Cardiac fibroblast (primary cell): ENCODE measurements at regions not wholly inside any gene's neighbourhood (a gene's known extent, or its start where the extent isn't known, plus 50 kb on each side); places are given as distances from the start of the nearest gene placed in this dataset.

ENCODE experiments used
- DNase-seq, 2 donors: peaks; one replicate each; pipeline versions ENCODE4 v3.0.0 to v3.0.0-alpha.2; 2010; ENCODE audit warnings: low read depth in 2 of 2
- H3K4me3 ChIP-seq, 2 donors: replicated peaks in 1 of 2; 1 replicate in 1 of 2; 2 replicates in 1 of 2; pipeline ENCODE4 v1.5.1; 2011; ENCODE audit warnings: low read depth in 2 of 2, low read length in 2 of 2, mild to moderate bottlenecking in 2 of 2, moderate library complexity in 1 of 2
- TF ChIP-seq, protein P1 (sequence below): IDR thresholded peaks from one replicate; pipeline ENCODE4 v1.5.1; 2011; ENCODE audit warnings: low read depth, mild to moderate bottlenecking, low read length, inconsistent platforms

- TF ChIP-seq, protein P1, sequence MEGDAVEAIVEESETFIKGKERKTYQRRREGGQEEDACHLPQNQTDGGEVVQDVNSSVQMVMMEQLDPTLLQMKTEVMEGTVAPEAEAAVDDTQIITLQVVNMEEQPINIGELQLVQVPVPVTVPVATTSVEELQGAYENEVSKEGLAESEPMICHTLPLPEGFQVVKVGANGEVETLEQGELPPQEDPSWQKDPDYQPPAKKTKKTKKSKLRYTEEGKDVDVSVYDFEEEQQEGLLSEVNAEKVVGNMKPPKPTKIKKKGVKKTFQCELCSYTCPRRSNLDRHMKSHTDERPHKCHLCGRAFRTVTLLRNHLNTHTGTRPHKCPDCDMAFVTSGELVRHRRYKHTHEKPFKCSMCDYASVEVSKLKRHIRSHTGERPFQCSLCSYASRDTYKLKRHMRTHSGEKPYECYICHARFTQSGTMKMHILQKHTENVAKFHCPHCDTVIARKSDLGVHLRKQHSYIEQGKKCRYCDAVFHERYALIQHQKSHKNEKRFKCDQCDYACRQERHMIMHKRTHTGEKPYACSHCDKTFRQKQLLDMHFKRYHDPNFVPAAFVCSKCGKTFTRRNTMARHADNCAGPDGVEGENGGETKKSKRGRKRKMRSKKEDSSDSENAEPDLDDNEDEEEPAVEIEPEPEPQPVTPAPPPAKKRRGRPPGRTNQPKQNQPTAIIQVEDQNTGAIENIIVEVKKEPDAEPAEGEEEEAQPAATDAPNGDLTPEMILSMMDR, result no peak
- no peak overlapping the region for H3K4me3 ChIP-seq
- no peak for DNase-seq
Observed at GRCh38 chr20:53695797-53696527, 102.3 kb upstream of the ZNF217 start.

GRCh38 chr20:53693262-53693871, 99.7 kb upstream of the ZNF217 start:
- no peak overlapping the region for H3K4me3 ChIP-seq
- no peak for DNase-seq
- TF ChIP-seq, protein P1, result no peak

DNA sequence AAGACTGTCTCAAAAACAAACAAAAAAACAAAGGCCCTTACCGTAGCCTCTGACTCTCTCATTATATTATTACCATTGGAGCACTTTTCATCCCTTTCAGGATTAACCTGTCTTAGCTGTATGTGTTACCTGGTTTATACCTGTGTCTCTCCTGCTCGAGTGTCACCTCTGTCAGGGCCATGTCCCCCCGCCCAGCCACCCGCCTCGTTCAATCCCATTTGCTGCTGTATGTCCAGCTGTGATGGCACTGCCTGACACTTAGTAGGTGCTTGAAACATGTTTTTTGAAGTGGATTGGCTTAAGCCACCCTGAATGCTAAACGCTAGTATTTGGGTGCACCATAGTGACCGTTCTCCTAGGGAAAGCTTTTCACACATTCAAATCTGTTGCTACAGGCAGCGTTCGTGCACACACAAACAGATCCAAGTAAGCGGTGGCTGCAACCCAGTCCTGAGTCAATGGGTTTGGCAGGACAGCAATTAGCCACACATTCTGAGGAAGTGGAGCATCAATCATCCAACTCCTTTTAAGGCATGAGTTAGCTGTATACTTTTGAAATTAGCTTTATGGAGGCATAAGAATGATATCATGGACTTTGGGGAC, 98.9 kb upstream of the ZNF217 start:
- DNase-seq, result peak; percentile 83 to 88
- H3K4me3 ChIP-seq, result no peak overlapping the region
- TF ChIP-seq, protein P1, result no peak

- H3K4me3 ChIP-seq, result no peak overlapping the region
- DNase-seq, result no peak
- TF ChIP-seq, protein P1, result no peak
Observed at GRCh38 chr20:53691811-53692192, 98.2 kb upstream of the ZNF217 start.

DNA sequence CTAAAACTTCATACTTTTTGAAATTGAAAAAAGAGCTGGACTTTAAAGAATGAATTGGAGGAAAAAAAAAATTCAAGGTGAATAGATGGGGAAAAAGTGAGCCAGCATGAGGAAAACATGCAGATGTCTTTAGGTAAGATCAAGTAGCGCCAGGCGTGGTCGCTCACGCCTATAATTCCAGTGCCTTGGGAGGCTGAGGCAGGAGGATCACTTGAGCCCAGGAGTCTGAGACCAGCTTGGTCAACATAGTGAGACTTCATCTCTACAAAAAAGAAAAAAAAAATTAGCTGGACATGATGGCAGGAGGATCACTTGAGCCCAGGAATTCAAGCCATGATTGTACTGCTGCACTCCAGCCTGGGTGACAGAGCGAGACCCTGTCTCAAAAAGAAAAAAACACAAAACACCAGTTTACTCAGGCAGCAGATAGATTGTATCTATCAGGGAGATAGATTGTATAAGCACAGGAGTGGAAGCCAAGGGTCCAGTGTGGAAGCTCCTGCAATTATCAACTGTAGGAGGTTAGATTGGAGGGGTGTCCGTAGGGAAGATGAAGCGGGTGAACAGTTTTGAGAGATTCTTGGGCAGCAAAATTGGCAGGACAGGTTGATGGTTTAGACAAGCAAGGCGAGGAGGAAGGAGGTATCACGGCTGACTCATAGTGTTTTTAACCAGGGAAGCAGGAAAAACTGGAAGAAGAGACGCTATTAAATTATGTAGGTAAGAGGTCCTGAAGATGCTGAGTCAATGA, 97.6 kb upstream of the ZNF217 start:
- H3K4me3 ChIP-seq, result no peak overlapping the region
- no peak for DNase-seq
- TF ChIP-seq, protein P1, result no peak

- DNase-seq, result no peak
- TF ChIP-seq, protein P1, result no peak
- H3K4me3 ChIP-seq, result no peak overlapping the region
Observed at GRCh38 chr20:53688085-53688484, 94.4 kb upstream of the ZNF217 start.
